Neural cell (in vitro differentiated cells): ENCODE measurements at regions not wholly inside any gene's neighbourhood (a gene's known extent, or its start where the extent isn't known, plus 50 kb on each side); places are given as distances from the start of the nearest gene placed in this dataset.

Experiments used
- H2AFZ ChIP-seq: fragments of 200-600, 300-800 bp; sonication (generic), shearing (Covaris generic); 2 replicates; pipeline ENCODE4 v1.6.0; 2014; ENCODE audit warnings: low read depth, mild to moderate bottlenecking, antibody characterized with exemption, low read length, moderate library complexity
- H3F3A ChIP-seq: fragments of 200-600 bp; shearing (Covaris generic); 2 replicates; pipeline ENCODE4 v1.6.1; 2016; ENCODE audit warnings: mild to moderate bottlenecking, moderate library complexity, mixed read lengths, antibody characterized with exemption, low read length; ENCODE audit not compliant: insufficient read depth, poor library complexity, severe bottlenecking
- H3K27ac ChIP-seq: fragments of 200-600, 300-800 bp; sonication (generic), shearing (Covaris generic); 2 replicates; pipeline ENCODE4 v1.5.1; 2014; ENCODE audit warnings: mild to moderate bottlenecking, low read length, moderate library complexity
- H3K27me3 ChIP-seq: fragments of 300-800, 200-600 bp; sonication (generic), shearing (Covaris generic); 2 replicates; pipeline ENCODE4 v1.6.0; 2014; ENCODE audit warnings: mild to moderate bottlenecking, low read depth, low read length, moderate library complexity; ENCODE audit not compliant: insufficient read depth
- H3K36me3 ChIP-seq: fragments of 300-800, 200-600 bp; sonication (generic), shearing (Covaris generic); 2 replicates; pipeline ENCODE4 v1.5.1; 2014; ENCODE audit warnings: mild to moderate bottlenecking, antibody characterized with exemption, low read length, moderate library complexity; ENCODE audit not compliant: insufficient read depth
- H3K4me2 ChIP-seq: fragments of 300-800, 200-600 bp; sonication (generic), shearing (Covaris generic); 2 replicates; pipeline ENCODE4 v1.6.0; 2014; ENCODE audit warnings: mild to moderate bottlenecking, low read length
- H3K4me3 ChIP-seq: fragments of 300-800, 200-600 bp; sonication (generic), shearing (Covaris generic); 2 replicates; pipeline ENCODE4 v1.5.1; 2014; ENCODE audit warnings: mild to moderate bottlenecking, low read length, moderate library complexity
- H3K79me2 ChIP-seq: fragments of 200-600 bp; shearing (Covaris generic); replicated peaks from 2 replicates; pipeline ENCODE4 v1.6.0; 2014; ENCODE audit warnings: mild to moderate bottlenecking, low read length, moderate library complexity; ENCODE audit not compliant: insufficient read depth
- H3K9ac ChIP-seq: fragments of 300-800, 200-600 bp; sonication (generic), shearing (Covaris generic); 2 replicates; pipeline ENCODE4 v1.6.1; 2016; ENCODE audit warnings: mild to moderate bottlenecking, low read length, mixed read lengths
- H3K9me2 ChIP-seq: fragments of 200-600 bp; shearing (Covaris generic); 2 replicates; pipeline ENCODE4 v1.6.1; 2016; ENCODE audit warnings: mild to moderate bottlenecking, low read length, mixed read lengths; ENCODE audit not compliant: insufficient read depth
- H3K9me3 ChIP-seq: fragments of 200-600, 300-800 bp; sonication (generic), shearing (Covaris generic); 2 replicates; pipeline ENCODE4 v1.6.1; 2016; ENCODE audit warnings: mild to moderate bottlenecking, mixed run types, low read length, moderate library complexity, mixed read lengths
- H4K20me1 ChIP-seq: fragments of 200-600 bp; shearing (Covaris generic); 2 replicates; pipeline ENCODE4 v1.6.1; 2016; ENCODE audit warnings: mild to moderate bottlenecking, mixed run types; ENCODE audit not compliant: insufficient read depth
- CTCF ChIP-seq: fragments of 450-650 bp; IDR thresholded peaks from 2 replicates; pipeline ENCODE4 v1.5.1; 2014; ENCODE audit warnings: antibody characterized with exemption, mild to moderate bottlenecking, moderate library complexity; ENCODE audit not compliant: poor library complexity, severe bottlenecking
- EP300 ChIP-seq: fragments of 450-650 bp; conservative IDR thresholded peaks from 2 replicates; pipeline ENCODE4 v1.6.1; 2014; ENCODE audit warnings: antibody characterized with exemption, mild to moderate bottlenecking, moderate library complexity; ENCODE audit not compliant: poor library complexity, severe bottlenecking
- EZH2 ChIP-seq: fragments of 200-600, 300-800 bp; shearing (Covaris generic), sonication (generic); IDR thresholded peaks from 2 replicates; pipeline ENCODE4 v1.6.1; 2014; ENCODE audit warnings: antibody characterized with exemption, low read length, borderline replicate concordance, mild to moderate bottlenecking; ENCODE audit not compliant: insufficient read depth, poor library complexity, severe bottlenecking
- MXI1 ChIP-seq: fragments of 450-650 bp; conservative IDR thresholded peaks from 2 replicates; pipeline ENCODE4 v1.6.1; 2014; ENCODE audit warnings: antibody characterized with exemption, mild to moderate bottlenecking; ENCODE audit not compliant: poor library complexity, severe bottlenecking
- POLR2AphosphoS5 ChIP-seq: IDR thresholded peaks from 2 replicates; pipeline ENCODE4 v1.6.1; 2012
- RAD21 ChIP-seq: fragments of 450-650 bp; conservative IDR thresholded peaks from 2 replicates; pipeline ENCODE4 v1.6.1; 2014; ENCODE audit warnings: antibody characterized with exemption, mild to moderate bottlenecking, moderate library complexity
- REST ChIP-seq: IDR thresholded peaks from 2 replicates; pipeline ENCODE4 v1.6.1; 2012; ENCODE audit warnings: borderline replicate concordance
- SMC3 ChIP-seq: fragments of 450-650 bp; conservative IDR thresholded peaks from 2 replicates; pipeline ENCODE4 v1.6.1; 2014; ENCODE audit warnings: antibody characterized with exemption, mild to moderate bottlenecking, moderate library complexity; ENCODE audit not compliant: poor library complexity
- TAF1 ChIP-seq: IDR thresholded peaks from 2 replicates; pipeline ENCODE4 v1.6.1; 2012; ENCODE audit warnings: low read depth

- no peaks in the 10 kb centered on the region for H3K9me3 ChIP-seq
- no peaks in the 10 kb centered on the region for H3K27me3 ChIP-seq
- no peaks in the 10 kb centered on the region for H3F3A ChIP-seq
- H3K4me2 ChIP-seq = no peak overlapping the region
- no peak overlapping the region for H3K27ac ChIP-seq
- H3K4me3 ChIP-seq = no peak overlapping the region
- H4K20me1 ChIP-seq = no peaks in the 10 kb centered on the region
- H3K79me2 ChIP-seq = no peaks in the 10 kb centered on the region
- no peaks in the 10 kb centered on the region for H3K9me2 ChIP-seq
- TF ChIP-seq EZH2 = no peak
- no peak for TF ChIP-seq RAD21
- TF ChIP-seq POLR2AphosphoS5 = no peak
- no peak for TF ChIP-seq TAF1
- TF ChIP-seq EP300 = no peak
- no peak for TF ChIP-seq REST
- no peak for TF ChIP-seq MXI1
- no peak for TF ChIP-seq CTCF
- TF ChIP-seq SMC3 = no peak
- no peak overlapping the region for H3K9ac ChIP-seq
- no peaks in the 10 kb centered on the region for H3K36me3 ChIP-seq
- no peak overlapping the region for H2AFZ ChIP-seq
These were observed 90.8 kb upstream of the PIK3CG start for GRCh38 chr7:106774213-106774767.

- Histone ChIP-seq H3K9me2 (no peaks in the 10 kb centered on the region), H3K4me2 (no peak overlapping the region), H3K9ac (no peak overlapping the region), H3K4me3 (no peak overlapping the region), H3K79me2 (no peaks in the 10 kb centered on the region), H2AFZ (no peak overlapping the region), H3K27ac (no peak overlapping the region), H3F3A (no peaks in the 10 kb centered on the region), H3K36me3 (no peaks in the 10 kb centered on the region), H3K27me3 (no peaks in the 10 kb centered on the region), H3K9me3 (no peaks in the 10 kb centered on the region), H4K20me1 (no peaks in the 10 kb centered on the region)
- TF ChIP-seq EZH2 (no peak), SMC3 (no peak), EP300 (no peak), MXI1 (no peak), REST (no peak), POLR2AphosphoS5 (no peak), RAD21 (no peak), CTCF (no peak), TAF1 (no peak)
These were observed 90.1 kb upstream of the PIK3CG start for GRCh38 chr7:106774768-106775551.
